ENCODE measurements at regions not wholly inside any gene's neighbourhood (a gene's known extent, or its start where the extent isn't known, plus 50 kb on each side); places are given as distances from the start of the nearest gene placed in this dataset.

- Histone ChIP-seq H3K36me3 (no peaks in the 10 kb centered on the region), H3K9me3 (no peaks in the 10 kb centered on the region), H3K4me3 (ENCODE audit: low read depth, low read length) (no peak overlapping the region), H3K4me1 (no peaks in the 10 kb centered on the region), H3K27me3 (no peaks in the 10 kb centered on the region)
- TF ChIP-seq CTCF (IDR thresholded peaks at IDR 0.05; ENCODE audit: low read depth, low read length), result no peak
- no peak for DNase-seq
These were observed 128.2 kb upstream of the ZBED5 start for GRCh38 chr11:10986006-10986405.

- TF ChIP-seq CTCF (IDR thresholded peaks at IDR 0.05; ENCODE audit: low read depth, low read length), result no peak
- no peaks in the 10 kb centered on the region for H3K9me3 ChIP-seq
- H3K27me3 ChIP-seq, result no peaks in the 10 kb centered on the region
These were observed 126.9 kb upstream of the ZBED5 start for GRCh38 chr11:10984742-10985141.

GRCh38 chr11:10984250-10984649 lies 126.4 kb upstream of the ZBED5 start:
- H3K4me3 ChIP-seq (ENCODE audit: low read depth, low read length), result no peak overlapping the region
- no peak for DNase-seq
- no peaks in the 10 kb centered on the region for H3K36me3 ChIP-seq
- no peaks in the 10 kb centered on the region for H3K9me3 ChIP-seq
- no peak for TF ChIP-seq CTCF (IDR thresholded peaks at IDR 0.05; ENCODE audit: low read depth, low read length)
- H3K4me1 ChIP-seq, result no peaks in the 10 kb centered on the region
- no peaks in the 10 kb centered on the region for H3K27me3 ChIP-seq

More at GRCh38 chr11:10984742-10985141, 126.9 kb upstream of the ZBED5 start:
- Histone ChIP-seq H3K4me3 (ENCODE audit: low read depth, low read length) (no peak overlapping the region), H3K4me1 (no peaks in the 10 kb centered on the region), H3K36me3 (no peaks in the 10 kb centered on the region)
- DNase-seq, result no peak

- no peaks in the 10 kb centered on the region for H3K9me3 ChIP-seq
- H3K36me3 ChIP-seq, result no peaks in the 10 kb centered on the region
- DNase-seq, result no peak
- no peak overlapping the region for H3K4me3 ChIP-seq (ENCODE audit: low read depth, low read length)
- TF ChIP-seq CTCF (IDR thresholded peaks at IDR 0.05; ENCODE audit: low read depth, low read length), result no peak
- H3K4me1 ChIP-seq, result no peaks in the 10 kb centered on the region
- H3K27me3 ChIP-seq, result no peaks in the 10 kb centered on the region
These were observed 125.1 kb upstream of the ZBED5 start for GRCh38 chr11:10982704-10983510.

GRCh38 chr11:10979529-10979928 lies 121.7 kb upstream of the ZBED5 start:
- no peak for DNase-seq
- Histone ChIP-seq H3K4me1 (no peaks in the 10 kb centered on the region), H3K27me3 (no peaks in the 10 kb centered on the region), H3K4me3 (ENCODE audit: low read depth, low read length) (no peak overlapping the region), H3K36me3 (no peaks in the 10 kb centered on the region), H3K9me3 (no peaks in the 10 kb centered on the region)
- TF ChIP-seq CTCF (IDR thresholded peaks at IDR 0.05; ENCODE audit: low read depth, low read length), result no peak

- no peak for DNase-seq
- no peak overlapping the region for H3K4me3 ChIP-seq (ENCODE audit: low read depth, low read length)
- no peaks in the 10 kb centered on the region for H3K36me3 ChIP-seq
- TF ChIP-seq CTCF (IDR thresholded peaks at IDR 0.05; ENCODE audit: low read depth, low read length), result no peak
- no peaks in the 10 kb centered on the region for H3K9me3 ChIP-seq
- no peaks in the 10 kb centered on the region for H3K4me1 ChIP-seq
- no peaks in the 10 kb centered on the region for H3K27me3 ChIP-seq
These were observed 120.3 kb upstream of the ZBED5 start for GRCh38 chr11:10978198-10978597.
